NCI-H2029 (cell line): ENCODE measurements at regions not wholly inside any gene's neighbourhood (a gene's known extent, or its start where the extent isn't known, plus 50 kb on each side); places are given as distances from the start of the nearest gene placed in this dataset.

ENCODE experiments used
- DNase-seq: peaks from one replicate; lab custom pipeline; 2025; lab: John Stamatoyannopoulos, UW

DNA sequence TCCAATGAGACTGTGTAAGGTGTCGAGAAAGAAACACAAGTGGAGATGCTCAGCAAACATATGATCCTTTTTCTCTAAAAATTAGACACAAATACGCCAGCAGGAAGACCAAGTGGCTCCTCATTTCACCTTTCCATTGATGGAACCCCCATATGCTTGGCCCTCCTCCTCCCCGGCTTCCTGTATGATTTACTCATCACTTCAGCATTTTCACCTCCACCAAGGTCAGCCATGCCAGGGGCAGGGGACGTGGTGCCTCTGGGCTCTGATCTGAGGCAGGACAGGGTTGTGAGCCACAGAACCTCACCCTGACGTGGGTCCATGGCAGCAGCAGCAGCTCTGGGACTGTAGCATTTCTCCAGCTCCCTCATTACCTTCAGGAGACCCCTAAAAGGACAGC lies 116.8 kb upstream of the PFKP start:
- DNase-seq = no peak

GRCh38 chr10:2949948-2950354 lies 117.4 kb upstream of the PFKP start:
- DNase-seq = no peak

- no peak for DNase-seq
Measured at GRCh38 chr10:2949221-2949947, 118.0 kb upstream of the PFKP start.

DNA sequence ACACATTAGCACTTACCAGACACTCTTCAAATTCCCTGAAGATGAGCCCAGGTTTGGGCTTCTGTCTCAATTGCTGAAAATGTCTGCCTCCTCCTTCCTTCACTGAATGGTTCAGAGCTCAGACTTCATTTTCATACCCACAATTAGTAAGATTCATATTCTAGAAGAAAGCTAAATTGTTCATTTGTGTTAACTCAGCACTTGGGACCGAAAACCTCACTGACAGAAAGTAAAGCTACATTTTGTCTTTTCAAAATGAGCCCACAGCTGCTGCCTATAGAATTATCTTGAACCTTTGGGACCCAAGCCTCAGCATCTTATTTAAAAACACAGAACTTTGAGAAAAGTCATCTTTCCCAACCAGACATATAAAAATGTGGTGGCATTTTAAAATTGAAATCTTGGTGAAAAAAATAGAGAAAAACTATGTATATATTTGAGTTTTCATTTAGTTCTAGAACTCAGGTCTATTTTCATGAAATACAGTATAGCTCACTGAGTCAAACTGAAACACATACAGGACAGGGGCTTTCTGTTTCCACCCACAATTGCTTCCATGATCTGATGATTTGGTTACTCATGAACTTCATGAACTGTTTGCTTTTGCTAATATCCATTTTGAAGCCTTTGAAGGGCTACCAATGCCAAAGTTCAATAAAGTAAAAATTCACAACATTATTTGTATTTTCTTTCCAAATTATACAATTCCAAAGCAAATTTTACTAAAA lies 119.1 kb upstream of the PFKP start:
- no peak for DNase-seq

DNA sequence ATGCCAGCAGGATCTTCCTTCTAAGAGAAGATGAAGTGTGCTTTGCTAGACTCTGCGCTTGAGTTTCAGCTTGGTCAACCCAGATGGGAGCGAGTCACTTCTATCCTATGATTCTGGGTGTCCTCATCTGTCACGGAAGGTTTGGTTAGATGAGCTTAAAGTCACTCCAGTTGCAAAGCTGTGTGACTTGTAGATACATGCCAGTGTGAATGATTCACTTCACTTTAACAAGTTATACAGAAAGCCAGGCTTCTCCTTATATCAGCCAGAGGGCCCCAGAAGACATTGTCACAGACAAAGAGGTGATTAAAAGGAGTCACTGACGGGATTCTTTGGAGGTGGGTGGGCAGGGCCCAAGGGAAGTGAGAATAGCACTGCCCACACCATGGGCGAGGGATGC lies 122.6 kb upstream of the PFKP start:
- no peak for DNase-seq

DNA sequence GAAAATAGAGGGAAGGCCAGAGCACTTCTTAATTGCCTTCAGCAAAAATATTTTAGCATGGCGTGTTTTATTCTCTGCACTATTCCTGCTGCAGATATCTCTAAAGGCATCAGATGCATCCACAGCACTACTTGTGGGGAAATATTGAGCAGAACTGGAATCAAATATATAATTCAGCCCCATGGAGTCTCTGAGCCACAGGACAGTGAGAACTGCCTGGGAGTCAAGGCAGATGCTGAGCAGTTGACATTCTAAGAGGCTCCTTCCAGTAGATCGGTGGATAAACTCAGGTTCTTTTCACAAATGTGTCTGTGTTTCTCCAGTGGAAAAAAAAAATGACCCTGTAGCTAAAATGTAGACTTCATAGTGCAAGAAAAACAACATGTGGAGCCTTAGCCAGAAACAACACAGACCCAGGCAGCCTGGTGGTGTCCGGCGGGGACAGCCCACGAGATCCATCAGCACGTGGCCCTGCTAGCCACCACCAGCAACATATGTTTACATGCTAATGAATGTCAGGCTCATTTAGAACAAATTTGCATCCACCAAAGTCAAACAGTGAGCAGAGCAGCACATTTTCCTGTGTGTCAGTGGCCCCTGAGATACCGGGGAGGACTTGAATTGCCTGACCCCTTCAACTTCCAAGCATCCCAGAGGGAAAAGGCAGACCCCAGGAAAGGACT lies 123.3 kb upstream of the PFKP start:
- no peak for DNase-seq

GRCh38 chr10:2942938-2943337 lies 124.4 kb upstream of the PFKP start:
- DNase-seq = no peak

DNA sequence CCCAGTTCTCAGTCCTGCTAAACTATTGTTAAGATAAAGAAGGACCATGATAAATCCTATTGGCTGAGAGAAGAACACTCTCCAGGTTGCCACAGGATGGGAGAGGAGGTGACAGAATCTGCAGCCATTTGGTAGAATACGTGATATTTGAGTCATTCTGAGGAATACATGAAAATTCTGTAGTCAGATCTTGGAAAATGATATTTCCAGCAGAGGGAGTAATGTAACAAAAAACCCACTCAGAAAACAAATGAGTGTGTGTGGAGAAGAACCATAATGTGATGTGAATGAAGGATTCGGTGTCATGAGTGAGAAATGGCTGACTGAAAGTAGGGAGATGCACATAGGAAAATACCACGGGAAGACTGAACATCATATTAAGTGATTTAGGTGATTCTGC lies 128.5 kb upstream of the PFKP start:
- no peak for DNase-seq

DNA sequence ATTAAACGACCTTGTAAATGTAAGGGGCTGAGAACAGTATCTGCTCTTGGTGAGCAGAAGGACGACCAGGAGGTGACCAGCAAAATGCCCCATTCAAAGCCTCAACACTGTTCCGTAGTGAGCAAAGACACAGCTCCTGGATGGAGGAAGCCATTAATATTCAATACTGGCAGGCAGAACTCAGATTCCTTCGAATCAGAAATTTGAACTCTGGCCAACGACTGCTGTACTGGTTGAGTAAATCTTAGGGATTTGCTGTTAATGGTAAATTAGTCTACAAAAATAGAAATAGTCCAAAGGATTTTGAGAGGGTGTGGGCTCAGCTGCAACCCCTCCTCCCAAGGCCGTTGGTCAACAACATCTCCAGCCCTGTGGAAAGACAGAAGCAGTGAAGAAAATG lies 130.5 kb upstream of the PFKP start:
- DNase-seq = no peak

DNA sequence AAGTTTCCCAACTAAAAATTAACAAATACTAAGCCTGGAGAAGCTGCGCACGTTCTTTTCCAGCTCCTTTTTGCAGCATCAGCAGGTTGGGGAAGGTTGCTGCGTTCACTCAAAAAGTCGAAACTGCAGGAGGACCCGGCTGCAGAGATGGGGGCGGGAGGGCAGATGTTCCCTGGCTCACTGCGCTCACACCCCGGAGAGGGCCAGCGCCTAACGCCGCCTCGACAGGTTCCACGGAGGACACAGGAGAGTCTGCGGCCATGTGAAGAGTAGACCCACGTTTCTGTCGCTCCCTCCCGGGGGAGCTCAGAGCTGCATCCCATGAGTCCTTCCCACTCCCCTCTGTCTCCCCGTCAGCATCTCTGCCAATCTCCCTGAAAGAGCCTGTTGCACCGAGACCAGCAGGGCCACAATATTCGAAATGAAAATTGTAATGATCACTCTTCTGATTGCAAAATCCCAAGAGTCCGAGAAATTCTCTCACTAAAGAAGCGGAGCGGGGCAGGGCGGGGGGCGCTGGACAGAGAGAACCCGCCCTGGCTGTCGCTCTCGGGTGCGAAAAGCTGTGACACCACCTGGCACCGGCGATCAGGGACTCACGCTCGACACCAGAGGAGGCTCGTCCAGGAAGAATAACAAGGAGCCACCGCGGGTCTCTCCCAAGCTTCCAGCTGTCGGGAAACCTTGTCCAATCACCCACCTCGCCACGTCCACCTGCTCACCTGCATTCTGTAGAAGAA lies 131.5 kb upstream of the PFKP start:
- no peak for DNase-seq

DNA sequence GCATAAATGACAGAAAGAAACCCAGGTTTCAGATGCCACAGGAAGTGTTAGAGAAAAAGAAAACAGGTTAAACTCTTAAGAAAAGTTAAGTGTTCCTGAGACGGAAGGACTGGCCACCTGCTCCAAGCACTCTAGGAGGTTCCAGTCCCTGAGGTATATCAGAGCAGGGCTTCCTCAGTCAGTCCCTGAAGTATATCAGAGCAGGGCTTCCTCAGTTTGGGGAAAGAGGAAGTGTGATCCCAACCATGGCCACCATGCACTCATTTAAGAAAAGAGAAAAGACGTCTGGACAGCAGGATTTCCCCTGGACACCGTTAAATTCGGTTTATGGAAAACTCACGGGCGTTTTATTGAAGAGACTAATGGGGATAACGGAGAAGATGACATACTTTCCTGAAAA lies 133.4 kb upstream of the PFKP start:
- no peak for DNase-seq

GRCh38 chr10:2933519-2933918 lies 133.8 kb upstream of the PFKP start:
- no peak for DNase-seq

GRCh38 chr10:2933071-2933470 lies 134.3 kb upstream of the PFKP start:
- no peak for DNase-seq

GRCh38 chr10:2929480-2930258 lies 137.7 kb upstream of the PFKP start:
- DNase-seq = no peak

GRCh38 chr10:2927958-2928840 lies 139.1 kb upstream of the PFKP start:
- DNase-seq = peak; percentile 60

DNA sequence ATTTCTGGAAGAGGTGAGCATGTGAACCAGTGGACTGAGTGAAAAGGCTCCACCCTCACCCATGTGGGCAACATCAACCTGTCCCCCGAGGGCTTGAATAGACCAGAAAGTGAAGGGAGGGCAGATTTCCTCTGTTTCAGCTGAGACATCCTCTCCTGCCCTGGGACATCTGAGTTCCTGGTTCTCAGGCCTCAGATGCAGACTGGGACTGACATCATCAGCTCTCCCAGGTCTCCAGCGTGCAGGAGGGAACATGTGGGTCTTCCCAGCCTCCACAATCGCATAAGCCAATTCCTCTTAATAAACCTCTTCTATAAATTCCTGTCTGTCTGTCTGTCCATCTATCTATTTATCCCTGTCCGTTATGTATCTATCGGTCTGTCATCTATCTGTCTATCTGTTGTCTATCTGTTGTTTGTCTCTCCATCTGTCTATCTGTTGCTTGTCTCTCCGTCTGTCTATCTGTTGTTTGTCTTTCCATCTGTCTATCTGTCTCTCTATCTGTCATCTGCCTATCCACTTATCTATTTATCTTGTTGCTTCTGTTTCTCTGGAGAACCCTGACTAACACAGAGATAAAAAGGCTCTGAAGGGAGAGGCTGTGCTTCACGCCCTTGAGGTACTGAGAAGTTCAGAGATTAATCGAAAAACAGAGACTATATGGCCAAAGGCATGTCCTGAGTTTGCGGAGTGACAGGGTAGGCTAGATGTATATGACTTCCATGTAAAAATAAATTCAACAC lies 140.3 kb upstream of the PFKP start:
- no peak for DNase-seq

DNA sequence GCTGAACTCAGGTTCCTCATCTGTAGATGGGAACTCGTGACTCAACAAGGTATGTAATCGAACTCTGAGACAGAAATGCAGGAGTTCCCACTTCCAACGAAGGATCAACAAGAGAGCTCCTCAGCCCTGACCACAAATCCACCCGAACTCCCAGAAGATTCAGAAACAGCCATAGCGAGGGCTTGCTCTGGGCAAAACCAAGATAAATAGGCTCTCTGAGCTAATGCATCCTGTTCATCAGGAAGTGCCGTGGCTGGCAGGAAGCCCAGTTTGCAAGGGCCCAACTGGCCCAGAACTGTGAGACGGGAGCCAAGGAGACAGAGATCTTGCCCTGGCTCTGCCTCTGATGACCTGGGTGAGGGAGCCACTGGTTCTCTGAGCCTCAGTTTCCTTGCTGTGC lies 141.7 kb upstream of the PFKP start:
- peak; percentile 85 for DNase-seq

- DNase-seq = no peak
Measured at GRCh38 chr10:2924431-2924830, 142.9 kb upstream of the PFKP start.

DNA sequence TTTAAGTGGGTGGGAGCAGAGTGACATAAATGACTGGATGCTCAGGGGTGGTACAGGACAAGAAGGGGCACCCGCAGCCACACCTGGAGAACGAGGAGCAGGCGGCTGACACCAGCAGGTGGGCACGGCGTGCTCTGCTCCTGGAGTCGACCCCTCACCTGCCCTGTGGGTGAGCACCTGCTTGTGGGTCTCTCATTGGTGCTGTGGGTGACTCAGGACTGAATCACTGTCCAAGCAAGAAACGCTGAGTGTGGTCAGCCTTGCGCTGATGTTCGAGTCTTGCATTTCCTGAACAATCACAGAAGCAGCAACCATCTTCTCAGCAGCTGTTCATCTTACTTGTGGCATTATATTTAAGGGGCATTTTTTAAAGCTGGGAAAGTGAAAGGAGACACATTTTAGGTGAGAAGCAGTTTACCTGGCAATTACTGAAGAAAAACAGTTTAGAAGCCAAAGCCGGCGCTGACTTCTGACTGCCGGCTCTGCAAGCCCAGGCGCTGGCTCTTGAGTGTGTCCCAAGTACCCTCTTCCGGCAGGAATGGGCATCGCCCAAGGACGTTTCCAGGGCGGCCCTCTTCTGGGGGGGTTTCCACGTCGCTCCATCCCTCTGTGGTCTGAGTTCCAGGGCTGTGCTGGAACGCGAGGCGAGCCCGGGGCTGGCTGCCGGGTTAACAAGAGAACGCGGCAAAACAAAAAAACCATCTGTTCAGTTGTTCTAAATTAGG lies 145.2 kb upstream of the PFKP start:
- peak; percentile 12 for DNase-seq
